ENCODE measurements at regions not wholly inside any gene's neighbourhood (a gene's known extent, or its start where the extent isn't known, plus 50 kb on each side); places are given as distances from the start of the nearest gene placed in this dataset.

GRCh38 chr6:23559587-23560343 lies 566.2 kb upstream of the NRSN1 start:
- DNase-seq, result no peak
- no peaks in the 10 kb centered on the region for H3K4me1 ChIP-seq
- intact Hi-C loops (cut with micrococcal nuclease), result no loop called here
- H3K9me3 ChIP-seq (replicated peaks), result peaks cover 27% of the 10 kb centered on the region
- H3K27ac ChIP-seq (replicated peaks), result no peak overlapping the region
- H3K27me3 ChIP-seq (ENCODE audit: low read depth), result no peaks in the 10 kb centered on the region
- TF ChIP-seq CTCF (IDR thresholded peaks at IDR 0.05; ENCODE audit: borderline replicate concordance), result no peak
- no peak overlapping the region for H3K4me3 ChIP-seq
- no peaks in the 10 kb centered on the region for H3K36me3 ChIP-seq

- intact Hi-C loops (cut with micrococcal nuclease), result no loop called here
- H3K27me3 ChIP-seq (ENCODE audit: low read depth), result no peaks in the 10 kb centered on the region
- no peaks in the 10 kb centered on the region for H3K4me1 ChIP-seq
- DNase-seq, result no peak
- TF ChIP-seq CTCF (IDR thresholded peaks at IDR 0.05; ENCODE audit: borderline replicate concordance), result no peak
- H3K9me3 ChIP-seq (replicated peaks), result peaks cover 27% of the 10 kb centered on the region
- no peaks in the 10 kb centered on the region for H3K36me3 ChIP-seq
- H3K27ac ChIP-seq (replicated peaks), result no peak overlapping the region
- no peak overlapping the region for H3K4me3 ChIP-seq
These were observed 564.3 kb upstream of the NRSN1 start for GRCh38 chr6:23561732-23562131.

- Histone ChIP-seq H3K9me3 (replicated peaks) (peaks cover 27% of the 10 kb centered on the region), H3K27ac (replicated peaks) (no peak overlapping the region), H3K27me3 (ENCODE audit: low read depth) (no peaks in the 10 kb centered on the region), H3K36me3 (no peaks in the 10 kb centered on the region), H3K4me3 (no peak overlapping the region), H3K4me1 (no peaks in the 10 kb centered on the region)
- TF ChIP-seq CTCF (IDR thresholded peaks at IDR 0.05; ENCODE audit: borderline replicate concordance), result no peak
- intact Hi-C loops (cut with micrococcal nuclease), result no loop called here
- no peak for DNase-seq
These were observed 563.5 kb upstream of the NRSN1 start for GRCh38 chr6:23562554-23562953.

- no peak for TF ChIP-seq CTCF (IDR thresholded peaks at IDR 0.05; ENCODE audit: borderline replicate concordance)
- intact Hi-C loops (cut with micrococcal nuclease), result no loop called here
- Histone ChIP-seq H3K4me3 (no peak overlapping the region), H3K4me1 (no peaks in the 10 kb centered on the region), H3K27ac (replicated peaks) (no peak overlapping the region), H3K27me3 (ENCODE audit: low read depth) (no peaks in the 10 kb centered on the region), H3K9me3 (replicated peaks) (peaks cover 27% of the 10 kb centered on the region), H3K36me3 (no peaks in the 10 kb centered on the region)
- no peak for DNase-seq
These were observed 562.7 kb upstream of the NRSN1 start for GRCh38 chr6:23563323-23563722.

- no peaks in the 10 kb centered on the region for H3K4me1 ChIP-seq
- no peak for DNase-seq
- H3K36me3 ChIP-seq, result no peaks in the 10 kb centered on the region
- no peaks in the 10 kb centered on the region for H3K27me3 ChIP-seq (ENCODE audit: low read depth)
- TF ChIP-seq CTCF (IDR thresholded peaks at IDR 0.05; ENCODE audit: borderline replicate concordance), result no peak
- intact Hi-C loops (cut with micrococcal nuclease), result no loop called here
- H3K9me3 ChIP-seq (replicated peaks), result peaks cover 25% of the 10 kb centered on the region
- H3K4me3 ChIP-seq, result no peak overlapping the region
- no peak overlapping the region for H3K27ac ChIP-seq (replicated peaks)
These were observed 559.6 kb upstream of the NRSN1 start for GRCh38 chr6:23566418-23566817.

All from left ventricle myocardium inferior (tissue), 1 donor.